Common myeloid progenitor, CD34-positive (primary cell): ENCODE measurements at regions not wholly inside any gene's neighbourhood (a gene's known extent, or its start where the extent isn't known, plus 50 kb on each side); places are given as distances from the start of the nearest gene placed in this dataset.

Experiments
- CTCF ChIA-PET: fragments of 350-600 bp; sonication (Branson Sonifier 250); formaldehyde crosslinking; loops from one replicate; lab custom pipeline; 2021; ENCODE audit warnings: antibody characterized with exemption; lab: Charles Lee
- POLR2A ChIA-PET: fragments of 350-600 bp; sonication (Branson Sonifier 250); formaldehyde crosslinking; loops from one replicate; lab custom pipeline; 2021; ENCODE audit warnings: antibody characterized with exemption; lab: Charles Lee
- DNase-seq, 3 donors: peaks; one replicate each; pipeline versions ENCODE4 v3.0.0 to v3.0.0-alpha.2; 2013
- H3K27ac ChIP-seq, 2 experiments: 1 replicate in 1 of 2; 2 replicates in 1 of 2; pipeline ENCODE4 v1.7.0; 2013; ENCODE audit warnings: inconsistent platforms in 2 of 2, low read length in 2 of 2, mild to moderate bottlenecking in 2 of 2, low read depth in 1 of 2, moderate library complexity in 1 of 2; ENCODE audit not compliant: severe bottlenecking in 2 of 2, insufficient read depth in 1 of 2, poor library complexity in 1 of 2
- H3K27me3 ChIP-seq, 5 experiments: replicated peaks in 2 of 5; 1 replicate in 3 of 5; 2 replicates in 2 of 5; pipeline versions ENCODE4 v1.6.1 to v1.7.0; 2013; ENCODE audit warnings: low read length in 4 of 5, mild to moderate bottlenecking in 2 of 5, moderate library complexity in 2 of 5, inconsistent platforms in 1 of 5; ENCODE audit not compliant: insufficient read depth in 5 of 5, control insufficient read depth in 4 of 5
- H3K36me3 ChIP-seq, 4 experiments: 1 replicate in 2 of 4; 2 replicates in 2 of 4; pipeline versions ENCODE4 v1.6.1 to v1.7.0; 2013; ENCODE audit warnings: low read length in 3 of 4, control low read depth in 1 of 4, mild to moderate bottlenecking in 1 of 4; ENCODE audit not compliant: control insufficient read depth in 4 of 4, insufficient read depth in 4 of 4
- H3K4me1 ChIP-seq, 4 experiments: 1 replicate in 3 of 4; 2 replicates in 1 of 4; pipeline versions ENCODE4 v1.6.1 to v1.7.1; 2013; ENCODE audit warnings: low read length in 3 of 4, mild to moderate bottlenecking in 3 of 4, control low read depth in 1 of 4, inconsistent platforms in 1 of 4, moderate library complexity in 1 of 4; ENCODE audit not compliant: control insufficient read depth in 4 of 4, insufficient read depth in 4 of 4; ENCODE audit errors: control extremely low read depth in 1 of 4
- H3K4me3 ChIP-seq, 7 experiments: 1 replicate in 4 of 7; 2 replicates in 3 of 7; pipeline versions ENCODE4 v1.5.1 to v1.7.0; 2013; ENCODE audit warnings: mild to moderate bottlenecking in 7 of 7, low read length in 6 of 7, moderate library complexity in 6 of 7, inconsistent platforms in 2 of 7, low read depth in 2 of 7, control low read depth in 1 of 7; ENCODE audit not compliant: insufficient read depth in 4 of 7, control insufficient read depth in 1 of 7; ENCODE audit errors: extremely low read depth in 1 of 7
- H3K9me3 ChIP-seq, 5 experiments: 1 replicate in 4 of 5; 2 replicates in 1 of 5; pipeline versions ENCODE4 v1.6.1 to v1.7.1; 2013; ENCODE audit warnings: low read length in 4 of 5, mild to moderate bottlenecking in 2 of 5, inconsistent platforms in 1 of 5, low read depth in 1 of 5, moderate library complexity in 1 of 5; ENCODE audit not compliant: control insufficient read depth in 4 of 5, insufficient read depth in 2 of 5; ENCODE audit errors: control extremely low read depth in 1 of 5
- WGBS: methylation state at CpG from one replicate; pipeline ENCODE4 v1.1.5; 2013; ENCODE audit not compliant: insufficient coverage; 5-methylcytosine and 5-hydroxymethylcytosine counted together

DNA sequence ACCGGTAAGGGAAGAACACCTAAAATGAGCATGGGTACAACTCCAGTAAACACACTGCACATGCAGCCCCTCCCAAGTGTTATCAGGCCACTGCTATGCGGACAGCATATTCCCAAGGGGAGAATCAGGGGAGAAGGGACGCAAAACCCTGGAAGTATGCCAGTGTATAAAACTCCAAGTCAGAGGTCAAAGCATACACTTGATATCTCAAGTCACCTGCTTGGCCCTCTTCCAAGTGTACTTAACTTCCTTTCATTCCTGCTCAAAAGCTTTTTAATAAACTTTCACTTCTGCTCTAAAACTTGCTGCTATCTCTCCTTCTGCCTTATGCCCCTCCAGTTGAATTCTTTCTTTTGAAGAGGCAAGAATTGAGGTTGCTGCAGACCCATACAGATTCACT is 408.1 kb downstream of the HTR1A start:
- Histone ChIP-seq H3K4me1 (no peaks in the 10 kb centered on the region), H3K4me3 (no peak overlapping the region), H3K9me3 (no peaks in the 10 kb centered on the region), H3K27ac (no peak overlapping the region), H3K36me3 (no peaks in the 10 kb centered on the region), H3K27me3 (no peaks in the 10 kb centered on the region)
- DNase-seq = no peak
- ChIA-PET POLR2A (no interaction called here), CTCF (no interaction called here)
- WGBS = 47% methylated on average over 3 of the region's 3 CpGs

DNA sequence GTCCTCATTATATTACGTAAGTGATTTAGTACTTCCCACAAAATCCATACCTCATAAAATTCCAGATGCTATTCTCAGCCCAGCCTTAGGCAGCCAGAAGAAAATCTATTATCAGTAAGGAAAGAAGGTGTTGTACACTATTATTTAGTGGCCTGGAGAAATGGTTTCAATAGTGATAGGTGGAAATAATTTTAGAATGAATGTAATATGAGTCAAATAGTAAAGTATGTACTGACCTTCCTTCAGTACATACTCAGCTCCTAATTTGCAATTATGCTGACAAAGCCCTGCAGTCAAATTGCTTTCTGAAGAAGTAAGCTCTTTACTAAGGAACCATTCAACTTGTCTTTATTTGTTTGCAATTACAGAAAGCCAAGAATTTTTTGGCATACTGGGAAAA is 409.2 kb downstream of the HTR1A start:
- DNase-seq = no peak
- ChIA-PET POLR2A (no interaction called here), CTCF (no interaction called here)
- no CpG with 5 or more reads among the region's 1 CpG for WGBS
- H3K27ac ChIP-seq = no peak overlapping the region
- no peaks in the 10 kb centered on the region for H3K36me3 ChIP-seq
- no peaks in the 10 kb centered on the region for H3K27me3 ChIP-seq
- no peaks in the 10 kb centered on the region for H3K4me1 ChIP-seq
- H3K4me3 ChIP-seq = no peak overlapping the region
- H3K9me3 ChIP-seq = no peaks in the 10 kb centered on the region

DNA sequence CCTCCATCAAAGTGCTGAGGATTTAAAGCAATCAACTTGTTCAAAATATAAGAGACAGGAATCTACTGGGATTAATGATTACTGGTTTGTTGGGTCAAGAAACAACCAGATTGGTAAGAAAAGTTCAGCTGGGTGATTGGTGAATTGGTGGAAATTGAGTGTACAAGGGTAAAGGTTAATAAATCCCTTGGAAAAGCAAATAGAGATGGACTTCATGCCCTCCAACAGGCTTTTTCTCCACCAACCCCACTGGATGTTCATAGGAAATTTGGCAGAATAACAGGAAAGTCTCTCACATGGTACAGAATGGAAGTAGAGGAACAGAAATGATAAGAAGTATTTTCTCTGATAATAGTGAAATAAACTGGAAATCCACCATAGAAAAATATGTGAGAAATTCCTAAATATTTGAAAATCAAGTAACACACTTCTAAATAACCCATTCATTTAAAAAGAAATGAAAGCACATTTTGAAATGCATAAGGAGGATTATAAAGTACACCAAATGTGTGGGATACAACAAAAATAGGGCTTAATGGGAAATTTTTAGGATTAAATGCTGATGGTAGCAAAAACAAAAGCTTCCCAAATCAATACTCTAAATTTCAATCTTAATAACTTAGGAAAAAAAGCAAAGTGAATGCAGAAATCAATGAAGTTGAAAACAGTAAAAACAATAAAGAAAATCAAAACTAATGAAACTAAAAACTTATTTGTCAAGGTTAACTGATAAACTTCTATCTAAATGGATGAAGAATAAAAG is 426.2 kb downstream of the HTR1A start:
- no peak overlapping the region for H3K27ac ChIP-seq
- POLR2A ChIA-PET = no interaction called here
- H3K9me3 ChIP-seq = no peaks in the 10 kb centered on the region
- H3K4me1 ChIP-seq = no peaks in the 10 kb centered on the region
- no peaks in the 10 kb centered on the region for H3K36me3 ChIP-seq
- no peaks in the 10 kb centered on the region for H3K27me3 ChIP-seq
- no peak overlapping the region for H3K4me3 ChIP-seq
- DNase-seq = no peak
- CTCF ChIA-PET = no interaction called here

DNA sequence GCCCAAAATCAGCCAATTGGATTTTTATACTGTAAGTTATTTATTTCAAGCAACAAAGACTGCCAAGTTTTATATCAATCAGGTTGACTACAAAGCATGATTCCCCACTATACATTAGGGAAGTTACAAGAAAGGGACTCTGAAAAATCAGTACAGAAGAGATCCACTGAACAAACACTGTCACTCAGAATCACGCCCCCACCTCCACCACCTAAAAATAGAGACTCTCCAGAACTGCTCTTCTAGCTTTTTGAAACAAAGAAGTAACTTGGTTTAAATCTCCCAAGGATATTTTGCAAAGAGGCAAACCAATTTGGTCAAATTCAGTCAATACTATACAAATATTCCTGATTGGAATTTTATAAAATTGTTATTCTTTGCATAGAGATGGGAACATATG is 438.0 kb downstream of the HTR1A start:
- H3K36me3 ChIP-seq = no peaks in the 10 kb centered on the region
- H3K4me3 ChIP-seq = no peak overlapping the region
- no peaks in the 10 kb centered on the region for H3K4me1 ChIP-seq
- no peak for DNase-seq
- no CpG with 5 or more reads among the region's 1 CpG for WGBS
- ChIA-PET CTCF (no interaction called here), POLR2A (no interaction called here)
- no peak overlapping the region for H3K27ac ChIP-seq
- H3K27me3 ChIP-seq = no peaks in the 10 kb centered on the region
- H3K9me3 ChIP-seq = peaks cover 0 to 2% (median 0%) of the 10 kb centered on the region in 5 experiments

DNA sequence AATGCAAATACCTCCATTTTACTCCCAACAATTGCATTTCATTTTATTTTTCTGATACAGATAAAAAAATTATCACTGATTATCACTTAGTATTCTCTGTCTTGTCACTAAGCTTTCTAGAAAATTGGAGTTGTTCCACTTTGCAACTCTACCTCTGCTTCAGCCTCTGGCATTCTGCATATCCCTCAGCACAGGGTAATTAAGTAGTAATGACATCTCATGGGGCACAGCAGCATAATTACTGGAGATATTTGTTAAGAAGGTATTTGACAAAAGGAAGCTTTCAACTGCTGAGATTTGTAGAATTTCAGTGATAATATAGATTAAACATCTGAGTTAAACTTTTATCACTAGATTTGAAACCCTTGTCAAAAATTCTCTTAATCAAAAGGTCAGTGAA is 446.2 kb downstream of the HTR1A start:
- H3K9me3 ChIP-seq = peaks cover 0 to 2% (median 0%) of the 10 kb centered on the region in 5 experiments
- ChIA-PET CTCF (no interaction called here), POLR2A (no interaction called here)
- no peaks in the 10 kb centered on the region for H3K27me3 ChIP-seq
- H3K27ac ChIP-seq = no peak overlapping the region
- no peaks in the 10 kb centered on the region for H3K36me3 ChIP-seq
- H3K4me3 ChIP-seq = no peak overlapping the region
- no peaks in the 10 kb centered on the region for H3K4me1 ChIP-seq
- no peak for DNase-seq

DNA sequence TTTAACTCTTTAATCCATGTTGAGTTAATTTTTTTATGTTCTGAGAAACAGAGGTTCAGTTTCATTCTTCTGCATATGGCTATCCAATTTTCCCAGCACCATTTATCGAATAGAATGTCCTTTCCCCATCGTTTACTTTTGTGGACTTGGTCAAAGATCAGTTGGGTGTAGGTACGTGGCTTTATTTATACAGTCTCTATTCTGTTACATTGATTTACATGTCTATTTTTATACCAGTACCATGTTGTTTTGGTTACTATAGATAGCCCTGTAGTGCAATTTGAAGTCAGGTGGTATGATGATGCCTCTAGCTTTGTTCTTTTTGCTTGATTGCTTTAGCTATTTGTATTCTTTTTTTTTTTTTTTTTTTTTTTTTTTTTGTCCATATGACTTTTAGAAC is 462.0 kb downstream of the HTR1A start:
- POLR2A ChIA-PET = no interaction called here
- DNase-seq = no peak

DNA sequence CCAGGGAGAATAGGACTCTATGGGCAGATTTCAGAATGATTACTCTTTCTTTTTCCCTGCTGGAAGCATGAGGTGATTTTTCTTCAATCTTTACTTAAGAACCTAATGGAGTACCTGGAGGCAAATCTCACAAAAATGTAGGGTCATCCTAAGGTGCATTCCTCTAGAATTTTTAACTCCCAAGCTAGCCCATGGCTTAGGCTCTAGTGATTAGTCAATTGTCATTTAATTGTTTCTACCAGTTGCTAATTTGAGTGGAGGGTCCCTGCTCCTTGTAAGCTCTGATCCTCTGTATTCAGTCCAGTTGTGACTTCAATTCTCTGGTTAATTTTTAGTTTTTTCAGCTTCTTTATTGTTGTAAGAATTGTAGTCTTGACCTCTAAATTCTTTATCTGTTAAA is 467.0 kb downstream of the HTR1A start:
- no peak overlapping the region for H3K4me3 ChIP-seq
- no peaks in the 10 kb centered on the region for H3K36me3 ChIP-seq
- H3K27me3 ChIP-seq = no peaks in the 10 kb centered on the region
- CTCF ChIA-PET = no interaction called here
- POLR2A ChIA-PET = no interaction called here
- H3K9me3 ChIP-seq = no peaks in the 10 kb centered on the region
- no peak for DNase-seq
- no peak overlapping the region for H3K27ac ChIP-seq
- no peaks in the 10 kb centered on the region for H3K4me1 ChIP-seq

More for the DNA sequence above, 462.0 kb downstream of the HTR1A start:
- CTCF ChIA-PET = no interaction called here
- no peaks in the 10 kb centered on the region for H3K36me3 ChIP-seq
- H3K4me3 ChIP-seq = no peak overlapping the region
- no peaks in the 10 kb centered on the region for H3K9me3 ChIP-seq
- no peak overlapping the region for H3K27ac ChIP-seq
- H3K27me3 ChIP-seq = no peaks in the 10 kb centered on the region
- no CpG with 5 or more reads among the region's 3 CpGs for WGBS
- no peaks in the 10 kb centered on the region for H3K4me1 ChIP-seq
